ENCODE measurements at regions not wholly inside any gene's neighbourhood (a gene's known extent, or its start where the extent isn't known, plus 50 kb on each side); places are given as distances from the start of the nearest gene placed in this dataset.

- no peak for DNase-seq (ENCODE audit: extremely low read depth, insufficient read length)
- Histone ChIP-seq H3K27me3 (replicated peaks; ENCODE audit: control insufficient read depth, insufficient read depth, low read length) (no peaks in the 10 kb centered on the region), H3K36me3 (ENCODE audit: control insufficient read depth, insufficient read depth, low read length) (no peaks in the 10 kb centered on the region), H3K4me3 (replicated peaks; ENCODE audit: low read depth, low read length) (no peak overlapping the region)
- TF ChIP-seq CTCF (IDR thresholded peaks at IDR 0.05; ENCODE audit: insufficient read depth, low read length, poor library complexity, severe bottlenecking) = no peak
Observed at GRCh38 chr20:11569163-11569562, 348.5 kb upstream of the BTBD3 start.

- no peaks in the 10 kb centered on the region for H3K27me3 ChIP-seq (replicated peaks; ENCODE audit: control insufficient read depth, insufficient read depth, low read length)
- H3K36me3 ChIP-seq (ENCODE audit: control insufficient read depth, insufficient read depth, low read length) = no peaks in the 10 kb centered on the region
- no peak for DNase-seq (ENCODE audit: extremely low read depth, insufficient read length)
- H3K4me3 ChIP-seq (replicated peaks; ENCODE audit: low read depth, low read length) = no peak overlapping the region
- TF ChIP-seq CTCF (IDR thresholded peaks at IDR 0.05; ENCODE audit: insufficient read depth, low read length, poor library complexity, severe bottlenecking) = no peak
Observed at GRCh38 chr20:11573507-11573906, 344.2 kb upstream of the BTBD3 start.

- Histone ChIP-seq H3K36me3 (ENCODE audit: control insufficient read depth, insufficient read depth, low read length) (no peaks in the 10 kb centered on the region), H3K27me3 (replicated peaks; ENCODE audit: control insufficient read depth, insufficient read depth, low read length) (no peaks in the 10 kb centered on the region), H3K4me3 (replicated peaks; ENCODE audit: low read depth, low read length) (no peak overlapping the region)
- no peak for TF ChIP-seq CTCF (IDR thresholded peaks at IDR 0.05; ENCODE audit: insufficient read depth, low read length, poor library complexity, severe bottlenecking)
- DNase-seq (ENCODE audit: extremely low read depth, insufficient read length) = no peak
Observed at GRCh38 chr20:11581271-11581670, 336.4 kb upstream of the BTBD3 start.

GRCh38 chr20:11582060-11582459 lies 335.6 kb upstream of the BTBD3 start:
- H3K4me3 ChIP-seq (replicated peaks; ENCODE audit: low read depth, low read length) = no peak overlapping the region
- H3K27me3 ChIP-seq (replicated peaks; ENCODE audit: control insufficient read depth, insufficient read depth, low read length) = no peaks in the 10 kb centered on the region
- TF ChIP-seq CTCF (IDR thresholded peaks at IDR 0.05; ENCODE audit: insufficient read depth, low read length, poor library complexity, severe bottlenecking) = no peak
- H3K36me3 ChIP-seq (ENCODE audit: control insufficient read depth, insufficient read depth, low read length) = no peaks in the 10 kb centered on the region
- no peak for DNase-seq (ENCODE audit: extremely low read depth, insufficient read length)

- Histone ChIP-seq H3K4me3 (replicated peaks; ENCODE audit: low read depth, low read length) (no peak overlapping the region), H3K36me3 (ENCODE audit: control insufficient read depth, insufficient read depth, low read length) (no peaks in the 10 kb centered on the region), H3K27me3 (replicated peaks; ENCODE audit: control insufficient read depth, insufficient read depth, low read length) (no peaks in the 10 kb centered on the region)
- DNase-seq (ENCODE audit: extremely low read depth, insufficient read length) = no peak
- no peak for TF ChIP-seq CTCF (IDR thresholded peaks at IDR 0.05; ENCODE audit: insufficient read depth, low read length, poor library complexity, severe bottlenecking)
Observed at GRCh38 chr20:11585752-11586352, 331.8 kb upstream of the BTBD3 start.

GRCh38 chr20:11588875-11589274 lies 328.8 kb upstream of the BTBD3 start:
- Histone ChIP-seq H3K27me3 (replicated peaks; ENCODE audit: control insufficient read depth, insufficient read depth, low read length) (no peaks in the 10 kb centered on the region), H3K4me3 (replicated peaks; ENCODE audit: low read depth, low read length) (no peak overlapping the region), H3K36me3 (ENCODE audit: control insufficient read depth, insufficient read depth, low read length) (no peaks in the 10 kb centered on the region)
- TF ChIP-seq CTCF (IDR thresholded peaks at IDR 0.05; ENCODE audit: insufficient read depth, low read length, poor library complexity, severe bottlenecking) = no peak
- no peak for DNase-seq (ENCODE audit: extremely low read depth, insufficient read length)
